Glutamatergic neuron (in vitro differentiated cells): ENCODE measurements at regions not wholly inside any gene's neighbourhood (a gene's known extent, or its start where the extent isn't known, plus 50 kb on each side); places are given as distances from the start of the nearest gene placed in this dataset.
"Not testable (repeated sequence)": the region's sequence is repeated elsewhere in the genome, so short reads cannot be mapped to it uniquely, and the experiment has no call there.

Experiments used
- DNase-seq: peaks from one replicate; pipeline ENCODE4 v3.0.0; 2022
- H3K27ac Mint-ChIP-seq: one replicate; pipeline ENCODE4 v1.8.0; 2020; ENCODE audit warnings: mild to moderate bottlenecking, mixed read lengths, inconsistent platforms; ENCODE audit not compliant: unreplicated experiment
- H3K27me3 Mint-ChIP-seq: one replicate; pipeline ENCODE4 v1.8.0; 2020; ENCODE audit warnings: mild to moderate bottlenecking, moderate library complexity, mixed read lengths, inconsistent platforms; ENCODE audit not compliant: unreplicated experiment
- H3K36me3 Mint-ChIP-seq: one replicate; pipeline ENCODE4 v1.8.0; 2020; ENCODE audit warnings: mild to moderate bottlenecking, mixed read lengths, inconsistent platforms; ENCODE audit not compliant: unreplicated experiment
- H3K4me1 Mint-ChIP-seq: one replicate; pipeline ENCODE4 v1.8.0; 2020; ENCODE audit warnings: mild to moderate bottlenecking, low read depth, mixed read lengths, inconsistent platforms; ENCODE audit not compliant: unreplicated experiment
- H3K4me3 Mint-ChIP-seq: one replicate; pipeline ENCODE4 v1.8.0; 2020; ENCODE audit warnings: mild to moderate bottlenecking, mixed read lengths, inconsistent platforms; ENCODE audit not compliant: unreplicated experiment
- H3K9me3 Mint-ChIP-seq: one replicate; pipeline ENCODE4 v1.8.0; 2020; ENCODE audit warnings: mild to moderate bottlenecking, moderate library complexity, mixed read lengths, inconsistent platforms; ENCODE audit not compliant: unreplicated experiment
- CTCF ChIP-seq: fragments of 200-600 bp; sonication (generic); IDR thresholded peaks from one replicate; pipeline ENCODE4 v1.5.0; 2021; ENCODE audit not compliant: partially characterized antibody, unreplicated experiment

GRCh38 chrX:40788698-40789097, 53.4 kb upstream of the MED14 start:
- H3K36me3 Mint-ChIP-seq, H3K9me3 Mint-ChIP-seq, DNase-seq, H3K4me1 Mint-ChIP-seq, H3K4me3 Mint-ChIP-seq, H3K27me3 Mint-ChIP-seq, H3K27ac Mint-ChIP-seq: not testable (repeated sequence)

GRCh38 chrX:40792433-40792832, 57.1 kb upstream of the MED14 start:
- no peak for TF ChIP-seq CTCF
- Mint-ChIP-seq H3K36me3 (peaks cover 4% of the 10 kb centered on the region), H3K9me3 (peaks cover 2% of the 10 kb centered on the region), H3K27me3 (no peaks in the 10 kb centered on the region), H3K27ac (no peak overlapping the region), H3K4me3 (no peak overlapping the region), H3K4me1 (no peaks in the 10 kb centered on the region)
- no peak for DNase-seq

GRCh38 chrX:40794829-40795130, 59.4 kb upstream of the MED14 start:
- H3K9me3 Mint-ChIP-seq = not testable (repeated sequence)

GRCh38 chrX:40799745-40800144, 64.4 kb upstream of the MED14 start:
- H3K27me3 Mint-ChIP-seq, H3K27ac Mint-ChIP-seq, DNase-seq, H3K36me3 Mint-ChIP-seq, H3K4me3 Mint-ChIP-seq, H3K9me3 Mint-ChIP-seq, H3K4me1 Mint-ChIP-seq: not testable (repeated sequence)

More at GRCh38 chrX:40794829-40795130, 59.4 kb upstream of the MED14 start:
- not testable (repeated sequence) for H3K4me1 Mint-ChIP-seq, H3K36me3 Mint-ChIP-seq, H3K4me3 Mint-ChIP-seq, H3K27me3 Mint-ChIP-seq, DNase-seq
- H3K27ac Mint-ChIP-seq = peak overlapping the region; percentile 52

- H3K36me3 Mint-ChIP-seq = no peaks in the 10 kb centered on the region
- H3K27me3 Mint-ChIP-seq = no peaks in the 10 kb centered on the region
- H3K4me1 Mint-ChIP-seq = no peaks in the 10 kb centered on the region
- H3K4me3 Mint-ChIP-seq = no peak overlapping the region
- H3K9me3 Mint-ChIP-seq = peaks cover 3% of the 10 kb centered on the region
- H3K27ac Mint-ChIP-seq = no peak overlapping the region
- DNase-seq = no peak
- TF ChIP-seq CTCF = no peak
Measured at GRCh38 chrX:40805404-40805803, 70.1 kb upstream of the MED14 start.

GRCh38 chrX:40806513-40807220, 71.3 kb upstream of the MED14 start:
- Mint-ChIP-seq H3K4me1 (no peaks in the 10 kb centered on the region), H3K36me3 (no peaks in the 10 kb centered on the region), H3K4me3 (no peak overlapping the region), H3K9me3 (peaks cover 3% of the 10 kb centered on the region), H3K27me3 (no peaks in the 10 kb centered on the region), H3K27ac (no peak overlapping the region)
- TF ChIP-seq CTCF = no peak
- DNase-seq = no peak
